Germinal center (tissue), 1 donor: ENCODE measurements at regions not wholly inside any gene's neighbourhood (a gene's known extent, or its start where the extent isn't known, plus 50 kb on each side); places are given as distances from the start of the nearest gene placed in this dataset.

ENCODE experiments used
- DNase-seq: peaks from one replicate; pipeline ENCODE4 v3.0.0; 2012; ENCODE audit warnings: mixed read lengths, low spot score

- no peak for DNase-seq
Observed at GRCh38 chr4:102440498-102440897, 60.7 kb upstream of the NFKB1 start.

- no peak for DNase-seq
Observed at GRCh38 chr4:102441978-102442911, 58.9 kb upstream of the NFKB1 start.

- no peak for DNase-seq
Observed at GRCh38 chr4:102444752-102445151, 56.4 kb upstream of the NFKB1 start.

- no peak for DNase-seq
Observed at GRCh38 chr4:102445213-102445612, 55.9 kb upstream of the NFKB1 start.

GRCh38 chr4:102447413-102447812, 53.7 kb upstream of the NFKB1 start:
- DNase-seq = no peak

GRCh38 chr4:102449751-102450352, 51.3 kb upstream of the NFKB1 start:
- peak; percentile 50 for DNase-seq

GRCh38 chr4:102451266-102451665, 49.9 kb upstream of the NFKB1 start:
- DNase-seq = no peak
